ENCODE measurements at regions not wholly inside any gene's neighbourhood (a gene's known extent, or its start where the extent isn't known, plus 50 kb on each side); places are given as distances from the start of the nearest gene placed in this dataset.
"Not testable (repeated sequence)": the region's sequence is repeated elsewhere in the genome, so short reads cannot be mapped to it uniquely, and the experiment has no call there.

GRCh38 chr15:23766779-23767178 lies 79.7 kb upstream of the NDN start:
- not testable (repeated sequence) for TF ChIP-seq CTCF (IDR thresholded peaks at IDR 0.05; ENCODE audit: low read depth, low read length); EZH2phosphoT487 (IDR thresholded peaks at IDR 0.05; ENCODE audit: low read depth)
